GM18517 (cell line): ENCODE measurements at regions not wholly inside any gene's neighbourhood (a gene's known extent, or its start where the extent isn't known, plus 50 kb on each side); places are given as distances from the start of the nearest gene placed in this dataset.

Source experiments
- ATAC-seq: cut with Tn5 transposase; IDR thresholded peaks from one replicate; pipeline ENCODE4 v1.9.1; 2021; ENCODE audit warnings: mild to moderate bottlenecking, moderate library complexity; ENCODE audit not compliant: unreplicated experiment

GRCh38 chr18:25455646-25456045 is 103.7 kb upstream of the ZNF521 start:
- no peak for ATAC-seq

- ATAC-seq: no peak
These were observed 103.2 kb upstream of the ZNF521 start for GRCh38 chr18:25455159-25455558.

- ATAC-seq: no peak
These were observed 102.8 kb upstream of the ZNF521 start for GRCh38 chr18:25454730-25455129.

- ATAC-seq: no peak
These were observed 102.3 kb upstream of the ZNF521 start for GRCh38 chr18:25454270-25454659.

- ATAC-seq: no peak
These were observed 101.7 kb upstream of the ZNF521 start for GRCh38 chr18:25453556-25454269.

GRCh38 chr18:25451077-25451658 is 99.2 kb upstream of the ZNF521 start:
- ATAC-seq: no peak

GRCh38 chr18:25449046-25449445 is 97.1 kb upstream of the ZNF521 start:
- no peak for ATAC-seq

- no peak for ATAC-seq
These were observed 95.0 kb upstream of the ZNF521 start for GRCh38 chr18:25446972-25447371.

GRCh38 chr18:25445430-25445829 is 93.5 kb upstream of the ZNF521 start:
- no peak for ATAC-seq

GRCh38 chr18:25443776-25444175 is 91.8 kb upstream of the ZNF521 start:
- no peak for ATAC-seq

GRCh38 chr18:25435149-25435782 is 83.3 kb upstream of the ZNF521 start:
- no peak for ATAC-seq

GRCh38 chr18:25434745-25435144 is 82.8 kb upstream of the ZNF521 start:
- ATAC-seq: no peak

- no peak for ATAC-seq
These were observed 81.6 kb upstream of the ZNF521 start for GRCh38 chr18:25433590-25433989.

GRCh38 chr18:25425024-25425423 is 73.1 kb upstream of the ZNF521 start:
- ATAC-seq: no peak

GRCh38 chr18:25423760-25424159 is 71.8 kb upstream of the ZNF521 start:
- no peak for ATAC-seq

GRCh38 chr18:25423267-25423666 is 71.3 kb upstream of the ZNF521 start:
- no peak for ATAC-seq

GRCh38 chr18:25422230-25422629 is 70.3 kb upstream of the ZNF521 start:
- ATAC-seq: no peak

GRCh38 chr18:25420077-25420825 is 68.3 kb upstream of the ZNF521 start:
- no peak for ATAC-seq

- no peak for ATAC-seq
These were observed 64.4 kb upstream of the ZNF521 start for GRCh38 chr18:25416374-25416773.

- no peak for ATAC-seq
These were observed 58.0 kb upstream of the ZNF521 start for GRCh38 chr18:25409971-25410370.

- no peak for ATAC-seq
These were observed 56.3 kb upstream of the ZNF521 start for GRCh38 chr18:25408293-25408692.
